Fibroblast of lung (primary cell): ENCODE measurements at regions not wholly inside any gene's neighbourhood (a gene's known extent, or its start where the extent isn't known, plus 50 kb on each side); places are given as distances from the start of the nearest gene placed in this dataset.

Experiments
- CTCF ChIP-seq, 2 donors: IDR thresholded peaks in 1 of 2; conservative IDR thresholded peaks in 1 of 2; 1 replicate in 1 of 2; 2 replicates in 1 of 2; pipeline ENCODE4 v1.5.1; 2011 to 2012; ENCODE audit warnings: low read length in 2 of 2, control low read depth in 1 of 2, inconsistent platforms in 1 of 2, low read depth in 1 of 2, mild to moderate bottlenecking in 1 of 2
- EZH2 ChIP-seq: IDR thresholded peaks from 2 replicates; pipeline ENCODE4 v1.5.1; 2012; ENCODE audit warnings: low read length, control low read depth, mild to moderate bottlenecking; ENCODE audit errors: missing control alignments

DNA sequence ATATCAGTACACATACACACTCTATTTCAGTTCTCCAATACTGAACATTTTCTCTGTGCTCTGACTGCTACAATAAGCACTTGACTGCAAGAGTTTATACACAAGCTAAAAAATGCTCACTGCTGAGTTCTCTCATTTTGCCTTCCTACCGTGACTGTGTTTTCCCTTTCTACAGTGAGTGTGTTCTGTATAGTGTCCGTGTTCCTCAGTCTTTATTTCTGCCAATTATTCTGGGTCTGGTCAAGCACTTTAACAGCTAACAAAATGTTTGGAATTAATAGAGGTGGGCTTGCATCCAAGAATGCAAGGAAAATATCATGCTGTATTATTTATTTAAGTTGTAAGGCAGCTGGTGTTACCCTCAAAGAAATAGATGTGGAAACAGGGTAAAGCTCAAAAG, 217.0 kb upstream of the NREP start:
- TF ChIP-seq EZH2 (no peak), CTCF (conservative IDR thresholded peaks at IDR 0.05 in 1 of 2, IDR thresholded peaks at IDR 0.05 in 1 of 2; ENCODE audit: low read depth in 1 of 2, low read length in 2 of 2) (no peak)
